Stimulated activated CD4-positive, alpha-beta T cell treated with anti-CD3 and anti-CD28 coated beads, Interleukin-12 subunit alpha, Interleukin-12 subunit beta, amount 100 ng/mL, for 4 hours (primary cell): ENCODE measurements at regions not wholly inside any gene's neighbourhood (a gene's known extent, or its start where the extent isn't known, plus 50 kb on each side); places are given as distances from the start of the nearest gene placed in this dataset.

Experiments
- DNase-seq: peaks from one replicate; pipeline ENCODE4 v3.0.0-alpha.2; 2020

GRCh38 chr1:14055442-14056223 lies 355.6 kb downstream of the PRDM2 start:
- no peak for DNase-seq

GRCh38 chr1:14057640-14058039 lies 357.7 kb downstream of the PRDM2 start:
- no peak for DNase-seq

- no peak for DNase-seq
Measured at GRCh38 chr1:14061204-14061603, 361.2 kb downstream of the PRDM2 start.

GRCh38 chr1:14061722-14062121 lies 361.7 kb downstream of the PRDM2 start:
- no peak for DNase-seq

- no peak for DNase-seq
Measured at GRCh38 chr1:14062669-14063068, 362.7 kb downstream of the PRDM2 start.

GRCh38 chr1:14064649-14065442 lies 364.9 kb downstream of the PRDM2 start:
- DNase-seq: no peak

- no peak for DNase-seq
Measured at GRCh38 chr1:14065486-14065885, 365.5 kb downstream of the PRDM2 start.

GRCh38 chr1:14067036-14067435 lies 367.0 kb downstream of the PRDM2 start:
- no peak for DNase-seq

GRCh38 chr1:14067711-14068110 lies 367.7 kb downstream of the PRDM2 start:
- DNase-seq: no peak

GRCh38 chr1:14071581-14071980 lies 371.6 kb downstream of the PRDM2 start:
- DNase-seq: no peak

- DNase-seq: no peak
Measured at GRCh38 chr1:14080653-14081052, 380.7 kb downstream of the PRDM2 start.

GRCh38 chr1:14082331-14082730 lies 382.3 kb downstream of the PRDM2 start:
- DNase-seq: no peak

- DNase-seq: no peak
Measured at GRCh38 chr1:14083277-14083676, 383.3 kb downstream of the PRDM2 start.

GRCh38 chr1:14083706-14084105 lies 383.7 kb downstream of the PRDM2 start:
- no peak for DNase-seq

- DNase-seq: no peak
Measured at GRCh38 chr1:14090062-14090461, 390.1 kb downstream of the PRDM2 start.

- DNase-seq: no peak
Measured at GRCh38 chr1:14090531-14090930, 390.5 kb downstream of the PRDM2 start.

GRCh38 chr1:14094611-14095400 lies 394.8 kb downstream of the PRDM2 start:
- DNase-seq: no peak

- DNase-seq: no peak
Measured at GRCh38 chr1:14098294-14098913, 398.4 kb downstream of the PRDM2 start.

- DNase-seq: no peak
Measured at GRCh38 chr1:14100444-14100843, 400.5 kb downstream of the PRDM2 start.

GRCh38 chr1:14100919-14101318 lies 400.9 kb downstream of the PRDM2 start:
- DNase-seq: no peak

GRCh38 chr1:14102180-14102579 lies 402.2 kb downstream of the PRDM2 start:
- no peak for DNase-seq

- no peak for DNase-seq
Measured at GRCh38 chr1:14103878-14104430, 404.0 kb downstream of the PRDM2 start.

- no peak for DNase-seq
Measured at GRCh38 chr1:14106126-14106525, 406.1 kb downstream of the PRDM2 start.
